H1 (cell line): ENCODE measurements at regions not wholly inside any gene's neighbourhood (a gene's known extent, or its start where the extent isn't known, plus 50 kb on each side); places are given as distances from the start of the nearest gene placed in this dataset.

Experiments used
- CTCF ChIA-PET: fragments of 300-600 bp; sonication (Branson Sonifier 250); formaldehyde crosslinking; loops from one replicate; lab custom pipeline; 2021; ENCODE audit not compliant: partially characterized antibody; lab: Charles Lee
- POLR2A ChIA-PET: fragments of 300-600 bp; sonication (Branson Sonifier 250); formaldehyde crosslinking; loops from one replicate; lab custom pipeline; 2021; ENCODE audit warnings: inconsistent platforms; ENCODE audit not compliant: partially characterized antibody; lab: Charles Lee
- DNase-seq, 2 experiments: peaks; one replicate each; pipeline versions ENCODE4 v3.0.0 to v3.0.0-alpha.2; 2010 to 2022; ENCODE audit warnings: low spot score in 2 of 2, low read depth in 1 of 2, mixed read lengths in 1 of 2
- FAIRE-seq: peaks from 2 replicates; lab custom pipeline; 2011; peaks lifted over from hg19 to GRCh38; lab: Jason Lieb, UNC
- H2AFZ ChIP-seq: 2 replicates; pipeline ENCODE4 v1.8.1; 2012; ENCODE audit warnings: low read length, inconsistent platforms
- H2AK5ac ChIP-seq: 2 replicates; pipeline ENCODE4 v1.6.1; 2013; ENCODE audit warnings: low read depth, low read length
- H2BK120ac ChIP-seq: replicated peaks from 2 replicates; pipeline ENCODE3; 2013; ENCODE audit warnings: low read depth, low read length, inconsistent platforms
- H2BK12ac ChIP-seq: 2 replicates; pipeline ENCODE4 v1.6.1; 2013; ENCODE audit warnings: low read depth, low read length
- H2BK15ac ChIP-seq: 2 replicates; pipeline ENCODE4 v1.6.1; 2013; ENCODE audit warnings: low read length
- H2BK20ac ChIP-seq: 2 replicates; pipeline ENCODE4 v1.6.1; 2013; ENCODE audit warnings: low read length
- H2BK5ac ChIP-seq: 2 replicates; pipeline ENCODE4 v1.6.1; 2013; ENCODE audit warnings: low read depth, low read length
- H3K14ac ChIP-seq: 2 replicates; pipeline ENCODE4 v1.6.1; 2013; ENCODE audit warnings: inconsistent platforms; ENCODE audit not compliant: insufficient read length
- H3K18ac ChIP-seq: 2 replicates; pipeline ENCODE4 v1.6.1; 2013; ENCODE audit warnings: low read length; ENCODE audit errors: extremely low read depth
- H3K23ac ChIP-seq: 2 replicates; pipeline ENCODE4 v1.6.1; 2013; ENCODE audit warnings: inconsistent platforms; ENCODE audit not compliant: insufficient read length
- H3K23me2 ChIP-seq: 2 replicates; pipeline ENCODE4 v1.6.1; 2013; ENCODE audit warnings: low read depth, low read length
- H3K27ac ChIP-seq: 2 replicates; pipeline ENCODE4 v1.6.1; 2011; ENCODE audit warnings: low read depth, low read length, inconsistent platforms
- H3K27me3 ChIP-seq, 4 experiments: replicated peaks in 1 of 4; 1 replicate in 1 of 4; 2 replicates in 3 of 4; pipeline versions ENCODE4 v1.6.1 to v1.8.1; 2011 to 2013; ENCODE audit warnings: low read length in 3 of 4, mild to moderate bottlenecking in 3 of 4, inconsistent platforms in 2 of 4, mixed read lengths in 2 of 4, moderate library complexity in 1 of 4; ENCODE audit not compliant: control insufficient read depth in 3 of 4, insufficient read depth in 3 of 4; ENCODE audit errors: extremely low read depth in 1 of 4
- H3K36me3 ChIP-seq, 4 experiments: 2 replicates each; pipeline versions ENCODE4 v1.6.1 to v1.8.1; 2011 to 2013; ENCODE audit warnings: mild to moderate bottlenecking in 4 of 4, low read length in 3 of 4, moderate library complexity in 2 of 4, control low read depth in 1 of 4, inconsistent platforms in 1 of 4; ENCODE audit not compliant: insufficient read depth in 4 of 4, control insufficient read depth in 2 of 4
- H3K4ac ChIP-seq: replicated peaks from 2 replicates; pipeline ENCODE3; 2013; ENCODE audit warnings: low read length, low read depth, mixed read lengths, inconsistent platforms; ENCODE audit not compliant: insufficient read length
- H3K4me1 ChIP-seq, 4 experiments: replicated peaks in 1 of 4; 1 replicate in 1 of 4; 2 replicates in 3 of 4; pipeline versions ENCODE4 v1.6.1 to v1.8.1; 2011 to 2013; ENCODE audit warnings: low read length in 3 of 4, inconsistent platforms in 2 of 4, mixed read lengths in 1 of 4; ENCODE audit not compliant: insufficient read depth in 4 of 4, control insufficient read depth in 3 of 4
- H3K4me2 ChIP-seq, 2 experiments: 2 replicates each; pipeline versions ENCODE4 v1.6.1 to v1.8.1; 2011 to 2013; ENCODE audit warnings: low read depth in 2 of 2, low read length in 2 of 2, control low read depth in 1 of 2, inconsistent platforms in 1 of 2, mild to moderate bottlenecking in 1 of 2; ENCODE audit not compliant: insufficient read depth in 1 of 2
- H3K4me3 ChIP-seq, 4 experiments: fragments of 200-600, 300-600 bp in 1 of 4; sonication (generic), shearing (Covaris generic), sonication (Bioruptor Twin) in 1 of 4; 2 replicates each; pipeline versions ENCODE4 v1.5.1 to v1.8.1; 2011 to 2016; ENCODE audit warnings: low read length in 4 of 4, low read depth in 3 of 4, control low read depth in 2 of 4, inconsistent platforms in 2 of 4, mild to moderate bottlenecking in 2 of 4, mixed read lengths in 1 of 4, moderate library complexity in 1 of 4; ENCODE audit not compliant: insufficient read depth in 2 of 4; ENCODE audit errors: extremely low read depth in 1 of 4
- H3K56ac ChIP-seq: replicated peaks from 2 replicates; pipeline ENCODE3; 2013; ENCODE audit warnings: low read depth, mild to moderate bottlenecking, mixed read lengths, low read length, inconsistent platforms; ENCODE audit not compliant: insufficient read length
- H3K79me1 ChIP-seq: 2 replicates; pipeline ENCODE4 v1.6.1; 2013; ENCODE audit warnings: low read depth, low read length, control low read depth
- H3K79me2 ChIP-seq, 2 experiments: 2 replicates each; pipeline versions ENCODE4 v1.6.1 to v1.8.1; 2012 to 2013; ENCODE audit warnings: low read length in 2 of 2, mild to moderate bottlenecking in 2 of 2, inconsistent platforms in 1 of 2; ENCODE audit not compliant: insufficient read depth in 2 of 2, control insufficient read depth in 1 of 2
- H3K9ac ChIP-seq, 4 experiments: replicated peaks in 1 of 4; 1 replicate in 1 of 4; 2 replicates in 3 of 4; pipeline versions ENCODE4 v1.6.1 to v1.8.1; 2011 to 2013; ENCODE audit warnings: low read depth in 3 of 4, low read length in 3 of 4, control low read depth in 2 of 4, mild to moderate bottlenecking in 2 of 4, moderate library complexity in 2 of 4, inconsistent platforms in 1 of 4; ENCODE audit errors: extremely low read depth in 1 of 4
- H3K9me3 ChIP-seq, 2 experiments: 2 replicates each; pipeline versions ENCODE4 v1.6.1 to v1.8.1; 2012 to 2013; ENCODE audit warnings: mild to moderate bottlenecking in 2 of 2, moderate library complexity in 2 of 2, control low read depth in 1 of 2, inconsistent platforms in 1 of 2, low read depth in 1 of 2, low read length in 1 of 2, mixed read lengths in 1 of 2; ENCODE audit not compliant: insufficient read depth in 2 of 2
- H4K20me1 ChIP-seq, 2 experiments: replicated peaks in 1 of 2; 2 replicates each; pipeline versions ENCODE3 to v1.8.1; 2011 to 2013; ENCODE audit warnings: inconsistent platforms in 2 of 2, low read length in 2 of 2, mild to moderate bottlenecking in 1 of 2; ENCODE audit not compliant: insufficient read depth in 2 of 2, control insufficient read depth in 1 of 2
- H4K5ac ChIP-seq: 2 replicates; pipeline ENCODE4 v1.6.1; 2013; ENCODE audit warnings: low read length, low read depth, mixed read lengths, inconsistent platforms; ENCODE audit not compliant: insufficient read length
- H4K8ac ChIP-seq: 2 replicates; pipeline ENCODE4 v1.8.0; 2013; ENCODE audit warnings: mild to moderate bottlenecking, moderate library complexity, low read length, inconsistent platforms; ENCODE audit not compliant: insufficient read depth; ENCODE audit errors: extremely low read depth
- H4K91ac ChIP-seq: replicated peaks from 2 replicates; pipeline ENCODE3; 2013; ENCODE audit warnings: low read length, mixed read lengths, inconsistent platforms; ENCODE audit not compliant: insufficient read length
- BRCA1 ChIP-seq: IDR thresholded peaks from 2 replicates; pipeline ENCODE4 v1.6.1; 2012; ENCODE audit warnings: low read depth, low read length, improper control_type of control experiment
- CTBP2 ChIP-seq: IDR thresholded peaks from 2 replicates; pipeline ENCODE4 v1.7.0; 2011; ENCODE audit warnings: borderline replicate concordance, mild to moderate bottlenecking, moderate library complexity, mixed read lengths, low read length; ENCODE audit not compliant: insufficient read depth, insufficient read length
- NANOG ChIP-seq: IDR thresholded peaks from 2 replicates; pipeline ENCODE4 v1.6.1; 2011; ENCODE audit warnings: low read length, low read depth, mild to moderate bottlenecking, inconsistent platforms; ENCODE audit not compliant: insufficient read depth, poor library complexity, severe bottlenecking
- SP1 ChIP-seq: IDR thresholded peaks from 2 replicates; pipeline ENCODE4 v1.6.1; 2011; ENCODE audit warnings: low read depth, low read length
- WGBS, 2 experiments: shearing (Covaris generic) in 1 of 2; methylation state at CpG; one replicate each; pipeline versions ENCODE4 v1.1.6 to v1.1.7; 2013 to 2015; ENCODE audit warnings: low lambda C conversion rate in 2 of 2, mixed read lengths in 2 of 2, inconsistent platforms in 1 of 2, low coverage in 1 of 2, missing lambda C conversion rate in 1 of 2; ENCODE audit not compliant: insufficient replicate concordance in 2 of 2, insufficient coverage in 1 of 2, insufficient read length in 1 of 2; ENCODE audit errors: extremely low coverage in 1 of 2, missing lambda C conversion rate in 1 of 2; 5-methylcytosine and 5-hydroxymethylcytosine counted together

DNA sequence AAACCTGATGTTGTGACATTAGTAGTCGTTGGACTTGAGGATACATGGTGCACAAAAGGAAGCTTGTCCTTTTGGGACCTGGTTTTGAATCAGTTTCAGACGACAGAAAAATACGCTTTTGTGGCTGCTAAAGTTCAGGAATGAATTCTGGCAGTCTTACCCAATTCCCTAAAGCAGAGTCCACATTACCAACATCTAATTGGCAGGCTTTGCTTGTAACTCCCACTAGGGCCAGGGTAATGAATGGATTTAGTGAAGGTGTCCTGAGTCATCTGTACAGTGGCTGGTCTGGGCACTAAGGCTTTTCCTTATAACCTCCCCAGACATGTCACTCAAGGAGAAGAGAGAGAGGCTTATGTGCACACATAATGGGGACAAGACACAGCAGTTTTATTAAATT lies 66.2 kb upstream of the RNPC3 start:
- peaks cover 1 to 7% (median 4%) of the 10 kb centered on the region in 4 experiments; a peak in 5 of 7 replicates for H3K4me1 ChIP-seq
- no peak overlapping the region for H3K9ac ChIP-seq
- no peaks in the 10 kb centered on the region for H3K79me1 ChIP-seq
- 88% methylated on average over 3 of the region's 3 CpGs; no CpG with 5 or more reads in 1 of the 2 experiments for WGBS, 2 experiments
- no peak overlapping the region for H3K14ac ChIP-seq
- no peak overlapping the region for H3K23ac ChIP-seq
- H2BK120ac ChIP-seq, result no peak overlapping the region
- no peak overlapping the region for H3K4me3 ChIP-seq
- no peaks in the 10 kb centered on the region for H3K36me3 ChIP-seq
- H3K27ac ChIP-seq, result no peak overlapping the region
- H3K18ac ChIP-seq, result no peak overlapping the region
- no peak overlapping the region for H4K5ac ChIP-seq
- H2BK5ac ChIP-seq, result no peak overlapping the region
- FAIRE-seq (no peak), DNase-seq (no peak)
- no peak overlapping the region for H4K91ac ChIP-seq
- H4K8ac ChIP-seq, result no peak overlapping the region
- no peak overlapping the region for H3K4me2 ChIP-seq
- no peaks in the 10 kb centered on the region; the same call in 1 of the 2 replicates for H3K23me2 ChIP-seq
- H3K9me3 ChIP-seq, result no peaks in the 10 kb centered on the region
- no peak overlapping the region for H2BK20ac ChIP-seq
- H2AFZ ChIP-seq, result no peak overlapping the region
- CTCF ChIA-PET, result interaction anchor here (1.9 kb wide), 1 partner anchor 353 kb away, joined by 9 read pairs; no protein-coding TSS in a partner anchor
- H4K20me1 ChIP-seq, result no peaks in the 10 kb centered on the region
- H2BK15ac ChIP-seq, result no peak overlapping the region
- TF ChIP-seq SP1 (no peak), NANOG (no peak), BRCA1 (no peak), CTBP2 (no peak)
- H2BK12ac ChIP-seq, result no peak overlapping the region
- no peak overlapping the region for H3K56ac ChIP-seq
- H3K79me2 ChIP-seq, result no peaks in the 10 kb centered on the region
- H3K4ac ChIP-seq, result no peak overlapping the region
- POLR2A ChIA-PET, result no interaction called here
- H2AK5ac ChIP-seq, result no peak overlapping the region
- H3K27me3 ChIP-seq, result no peaks in the 10 kb centered on the region
